MCF 10A (cell line): ENCODE measurements at regions not wholly inside any gene's neighbourhood (a gene's known extent, or its start where the extent isn't known, plus 50 kb on each side); places are given as distances from the start of the nearest gene placed in this dataset.
"Not testable (repeated sequence)": the region's sequence is repeated elsewhere in the genome, so short reads cannot be mapped to it uniquely, and the experiment has no call there.

Experiments used
- BruUV-seq: library from RNA; stranded (reverse); fragments of 400-500 nt; replicated peaks from 2 replicates; lab custom pipeline; 2021; lab: Mats Ljungman, UMichigan
- CTCF ChIA-PET: fragments of 300-600 bp; sonication (Branson Sonifier 250); formaldehyde crosslinking; extraction: SDS; loops from one replicate; lab custom pipeline; 2021; ENCODE audit warnings: antibody characterized with exemption, inconsistent platforms; lab: Yijun Ruan, JAX
- POLR2A ChIA-PET: fragments of 300-600, 350-650 bp; sonication (Branson Sonifier 250); formaldehyde crosslinking; extraction: SDS; loops from one replicate; lab custom pipeline; 2020; ENCODE audit warnings: antibody characterized with exemption, inconsistent platforms; lab: Yijun Ruan, JAX
- DNase-seq: peaks from one replicate; pipeline ENCODE4 v3.0.0-alpha.2; 2018; ENCODE audit not compliant: unreplicated experiment
- H3K27ac Mint-ChIP-seq: one replicate; pipeline ENCODE4 v1.8.0; 2022; ENCODE audit warnings: mild to moderate bottlenecking, low read depth, mixed read lengths; ENCODE audit not compliant: unreplicated experiment
- H3K27me3 Mint-ChIP-seq: one replicate; pipeline ENCODE4 v1.8.0; 2022; ENCODE audit warnings: mixed read lengths; ENCODE audit not compliant: insufficient read depth, unreplicated experiment
- H3K36me3 Mint-ChIP-seq: one replicate; pipeline ENCODE4 v1.8.0; 2022; ENCODE audit warnings: mild to moderate bottlenecking, moderate library complexity, mixed read lengths; ENCODE audit not compliant: insufficient read depth, unreplicated experiment
- H3K4me1 Mint-ChIP-seq: one replicate; pipeline ENCODE4 v1.8.0; 2022; ENCODE audit warnings: mixed read lengths; ENCODE audit not compliant: insufficient read depth, unreplicated experiment
- H3K4me3 Mint-ChIP-seq: one replicate; pipeline ENCODE4 v1.8.0; 2022; ENCODE audit warnings: mild to moderate bottlenecking, moderate library complexity, mixed read lengths; ENCODE audit not compliant: unreplicated experiment
- H3K9me3 Mint-ChIP-seq: one replicate; pipeline ENCODE4 v1.8.0; 2022; ENCODE audit warnings: mixed read lengths; ENCODE audit not compliant: unreplicated experiment
- CTCF ChIP-seq: fragments of 200-600 bp; IDR thresholded peaks from one replicate; pipeline ENCODE4 v1.8.0; 2022; ENCODE audit warnings: antibody characterized with exemption, mild to moderate bottlenecking; ENCODE audit not compliant: unreplicated experiment
- intact Hi-C: fragments of 100-400 bp; cut with micrococcal nuclease; formaldehyde crosslinking; loops from 2 replicates; pipeline ENCODE4 v1.14.1; 2022

DNA sequence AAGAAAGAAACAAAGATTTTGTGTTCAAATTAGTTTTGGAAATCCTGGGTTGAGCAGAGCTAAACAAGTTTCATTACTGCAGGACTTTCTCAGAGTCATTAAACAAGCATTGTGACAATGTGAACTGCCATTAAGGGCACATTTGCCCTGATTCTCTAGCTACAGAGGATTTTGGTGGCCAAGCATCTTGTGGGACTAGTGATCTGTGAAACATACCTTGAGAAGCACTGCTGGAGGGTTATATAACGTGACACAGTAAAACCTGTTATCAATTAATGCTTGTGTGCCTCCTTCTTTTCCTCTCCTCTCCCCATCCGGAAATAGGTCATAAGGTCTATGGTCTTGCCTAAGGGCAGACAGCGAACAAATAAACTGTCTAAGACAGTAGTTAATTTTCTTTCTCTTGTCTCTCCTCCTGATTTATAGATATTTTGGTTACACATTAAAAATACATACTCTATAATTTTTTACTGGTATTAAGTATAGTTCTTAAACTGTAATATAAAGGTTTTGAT lies 167.3 kb upstream of the NANOGP8 start:
- POLR2A ChIA-PET, result no interaction called here
- H3K27ac Mint-ChIP-seq, result no peak overlapping the region
- intact Hi-C loops, result no loop called here
- TF ChIP-seq CTCF, result no peak
- no peaks in the 10 kb centered on the region for H3K9me3 Mint-ChIP-seq
- no peak for DNase-seq
- BruUV-seq, result no TSS peak
- H3K36me3 Mint-ChIP-seq, result no peaks in the 10 kb centered on the region
- CTCF ChIA-PET, result interaction anchor here (0.6 to 0.7 kb wide), 2 partner anchors 48 to 1637 kb away, joined by 3 read pairs; no protein-coding TSS in a partner anchor
- H3K4me3 Mint-ChIP-seq, result no peak overlapping the region
- H3K4me1 Mint-ChIP-seq, result peaks cover 12% of the 10 kb centered on the region
- no peaks in the 10 kb centered on the region for H3K27me3 Mint-ChIP-seq

DNA sequence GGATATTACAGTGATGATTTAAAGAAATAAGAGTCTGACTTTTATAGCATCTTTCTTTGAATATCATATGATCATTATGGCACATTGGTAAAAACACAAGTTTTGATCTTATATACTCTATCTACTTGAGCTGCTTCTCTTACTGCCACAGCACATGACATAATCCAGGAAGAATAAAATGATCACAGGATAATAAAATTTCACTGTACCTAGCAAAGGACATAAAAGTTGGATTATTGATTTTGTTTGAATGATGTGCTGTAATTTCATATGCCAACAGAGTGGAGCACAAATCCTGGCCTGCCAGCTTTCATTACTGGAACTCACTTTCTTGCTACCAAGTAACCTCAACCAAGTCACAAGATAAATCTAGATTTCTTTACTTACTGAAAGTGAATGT lies 162.1 kb upstream of the NANOGP8 start:
- Mint-ChIP-seq H3K4me3 (no peak overlapping the region), H3K36me3 (no peaks in the 10 kb centered on the region), H3K27me3 (no peaks in the 10 kb centered on the region), H3K9me3 (no peaks in the 10 kb centered on the region), H3K4me1 (no peaks in the 10 kb centered on the region), H3K27ac (no peak overlapping the region)
- POLR2A ChIA-PET, result interaction anchor here (0.7 kb wide), 1 partner anchor 77 kb away, joined by 5 read pairs; no protein-coding TSS in a partner anchor
- DNase-seq, result no peak
- no peak for TF ChIP-seq CTCF
- CTCF ChIA-PET, result interaction anchor here (0.9 to 1.1 kb wide), 2 partner anchors 41 to 197 kb away, joined by 3 read pairs; no protein-coding TSS in a partner anchor
- intact Hi-C loops, result no loop called here
- BruUV-seq, result no TSS peak

GRCh38 chr15:35246451-35246850 lies 161.4 kb upstream of the NANOGP8 start:
- POLR2A ChIA-PET, result interaction anchor here (0.7 kb wide), 1 partner anchor 77 kb away, joined by 5 read pairs; no protein-coding TSS in a partner anchor
- Mint-ChIP-seq H3K4me1 (no peaks in the 10 kb centered on the region), H3K36me3 (no peaks in the 10 kb centered on the region), H3K27me3 (no peaks in the 10 kb centered on the region), H3K9me3 (no peaks in the 10 kb centered on the region), H3K4me3 (no peak overlapping the region), H3K27ac (no peak overlapping the region)
- no peak for DNase-seq
- intact Hi-C loops, result no loop called here
- CTCF ChIA-PET, result interaction anchor here (0.9 to 1.1 kb wide), 2 partner anchors 42 to 198 kb away, joined by 3 read pairs; no protein-coding TSS in a partner anchor
- BruUV-seq, result no TSS peak
- no peak for TF ChIP-seq CTCF

GRCh38 chr15:35245681-35246080 lies 160.6 kb upstream of the NANOGP8 start:
- intact Hi-C loops, H3K27me3 Mint-ChIP-seq, BruUV-seq, CTCF ChIA-PET, DNase-seq, POLR2A ChIA-PET, H3K4me3 Mint-ChIP-seq, H3K36me3 Mint-ChIP-seq, H3K4me1 Mint-ChIP-seq, H3K27ac Mint-ChIP-seq, H3K9me3 Mint-ChIP-seq: not testable (repeated sequence)
